ENCODE measurements at regions not wholly inside any gene's neighbourhood (a gene's known extent, or its start where the extent isn't known, plus 50 kb on each side); places are given as distances from the start of the nearest gene placed in this dataset.
"Not testable (repeated sequence)": the region's sequence is repeated elsewhere in the genome, so short reads cannot be mapped to it uniquely, and the experiment has no call there.

- H3K27ac Mint-ChIP-seq; H3K4me1 Mint-ChIP-seq (ENCODE audit: low read depth); DNase-seq; H3K4me3 Mint-ChIP-seq; H3K9me3 Mint-ChIP-seq; H3K27me3 Mint-ChIP-seq; H3K36me3 Mint-ChIP-seq (ENCODE audit: low read depth): not testable (repeated sequence)
Observed at GRCh38 chr4:189619441-189620250, 321.0 kb upstream of the FRG1 start.

- not testable (repeated sequence) for H3K36me3 Mint-ChIP-seq (ENCODE audit: low read depth); H3K4me3 Mint-ChIP-seq; H3K27ac Mint-ChIP-seq; DNase-seq; H3K27me3 Mint-ChIP-seq; H3K4me1 Mint-ChIP-seq (ENCODE audit: low read depth); H3K9me3 Mint-ChIP-seq
Observed at GRCh38 chr4:189622574-189622973, 318.1 kb upstream of the FRG1 start.

- DNase-seq; H3K27ac Mint-ChIP-seq; H3K36me3 Mint-ChIP-seq (ENCODE audit: low read depth); H3K27me3 Mint-ChIP-seq; H3K9me3 Mint-ChIP-seq; H3K4me3 Mint-ChIP-seq; H3K4me1 Mint-ChIP-seq (ENCODE audit: low read depth): not testable (repeated sequence)
Observed at GRCh38 chr4:189627041-189627440, 313.6 kb upstream of the FRG1 start.

GRCh38 chr4:189629733-189630132 lies 310.9 kb upstream of the FRG1 start:
- H3K27ac Mint-ChIP-seq; H3K27me3 Mint-ChIP-seq; DNase-seq; H3K4me3 Mint-ChIP-seq; H3K9me3 Mint-ChIP-seq; H3K4me1 Mint-ChIP-seq (ENCODE audit: low read depth); H3K36me3 Mint-ChIP-seq (ENCODE audit: low read depth): not testable (repeated sequence)

GRCh38 chr4:189630913-189631567 lies 309.6 kb upstream of the FRG1 start:
- not testable (repeated sequence) for H3K9me3 Mint-ChIP-seq; H3K4me3 Mint-ChIP-seq; H3K4me1 Mint-ChIP-seq (ENCODE audit: low read depth); DNase-seq; H3K27me3 Mint-ChIP-seq; H3K36me3 Mint-ChIP-seq (ENCODE audit: low read depth)
- H3K27ac Mint-ChIP-seq = peak overlapping the region; percentile 29

GRCh38 chr4:189631568-189631916 lies 309.1 kb upstream of the FRG1 start:
- H3K36me3 Mint-ChIP-seq (ENCODE audit: low read depth); H3K4me3 Mint-ChIP-seq; H3K27me3 Mint-ChIP-seq; H3K9me3 Mint-ChIP-seq; DNase-seq; H3K4me1 Mint-ChIP-seq (ENCODE audit: low read depth): not testable (repeated sequence)
- H3K27ac Mint-ChIP-seq = peak overlapping the region; percentile 33

GRCh38 chr4:189650436-189650835 lies 290.2 kb upstream of the FRG1 start:
- not testable (repeated sequence) for H3K4me1 Mint-ChIP-seq (ENCODE audit: low read depth); DNase-seq

GRCh38 chr4:189653130-189653653 lies 287.5 kb upstream of the FRG1 start:
- not testable (repeated sequence) for H3K27ac Mint-ChIP-seq; H3K4me3 Mint-ChIP-seq; DNase-seq; H3K4me1 Mint-ChIP-seq (ENCODE audit: low read depth); H3K9me3 Mint-ChIP-seq; H3K36me3 Mint-ChIP-seq (ENCODE audit: low read depth); H3K27me3 Mint-ChIP-seq

More at GRCh38 chr4:189650436-189650835, 290.2 kb upstream of the FRG1 start:
- not testable (repeated sequence) for H3K4me3 Mint-ChIP-seq; H3K27me3 Mint-ChIP-seq; H3K36me3 Mint-ChIP-seq (ENCODE audit: low read depth); H3K9me3 Mint-ChIP-seq; H3K27ac Mint-ChIP-seq

- DNase-seq; H3K4me1 Mint-ChIP-seq (ENCODE audit: low read depth); H3K27me3 Mint-ChIP-seq; H3K4me3 Mint-ChIP-seq; H3K9me3 Mint-ChIP-seq; H3K27ac Mint-ChIP-seq; H3K36me3 Mint-ChIP-seq (ENCODE audit: low read depth): not testable (repeated sequence)
Observed at GRCh38 chr4:189653983-189654382, 286.7 kb upstream of the FRG1 start.

GRCh38 chr4:189654396-189654795 lies 286.3 kb upstream of the FRG1 start:
- H3K27ac Mint-ChIP-seq; H3K36me3 Mint-ChIP-seq (ENCODE audit: low read depth); H3K4me3 Mint-ChIP-seq; H3K27me3 Mint-ChIP-seq; H3K4me1 Mint-ChIP-seq (ENCODE audit: low read depth); DNase-seq; H3K9me3 Mint-ChIP-seq: not testable (repeated sequence)

GRCh38 chr4:189655817-189656216 lies 284.9 kb upstream of the FRG1 start:
- H3K9me3 Mint-ChIP-seq; H3K27ac Mint-ChIP-seq; H3K4me3 Mint-ChIP-seq; DNase-seq; H3K4me1 Mint-ChIP-seq (ENCODE audit: low read depth); H3K36me3 Mint-ChIP-seq (ENCODE audit: low read depth); H3K27me3 Mint-ChIP-seq: not testable (repeated sequence)

GRCh38 chr4:189656641-189657040 lies 284.0 kb upstream of the FRG1 start:
- Mint-ChIP-seq H3K9me3 (peaks cover 5% of the 10 kb centered on the region), H3K4me1 (ENCODE audit: low read depth) (no peaks in the 10 kb centered on the region), H3K4me3 (no peak overlapping the region), H3K27ac (no peak overlapping the region), H3K36me3 (ENCODE audit: low read depth) (no peaks in the 10 kb centered on the region), H3K27me3 (no peaks in the 10 kb centered on the region)
- no peak for DNase-seq

GRCh38 chr4:189658259-189658658 lies 282.4 kb upstream of the FRG1 start:
- not testable (repeated sequence) for H3K4me3 Mint-ChIP-seq; H3K9me3 Mint-ChIP-seq; DNase-seq; H3K4me1 Mint-ChIP-seq (ENCODE audit: low read depth); H3K27me3 Mint-ChIP-seq; H3K36me3 Mint-ChIP-seq (ENCODE audit: low read depth); H3K27ac Mint-ChIP-seq

- H3K36me3 Mint-ChIP-seq (ENCODE audit: low read depth); H3K4me3 Mint-ChIP-seq; DNase-seq; H3K27me3 Mint-ChIP-seq; H3K27ac Mint-ChIP-seq; H3K9me3 Mint-ChIP-seq; H3K4me1 Mint-ChIP-seq (ENCODE audit: low read depth): not testable (repeated sequence)
Observed at GRCh38 chr4:189658831-189659230, 281.8 kb upstream of the FRG1 start.

GRCh38 chr4:189659287-189659686 lies 281.4 kb upstream of the FRG1 start:
- no peak for DNase-seq
- Mint-ChIP-seq H3K9me3 (peaks cover 5% of the 10 kb centered on the region), H3K4me1 (ENCODE audit: low read depth) (no peaks in the 10 kb centered on the region), H3K36me3 (ENCODE audit: low read depth) (no peaks in the 10 kb centered on the region), H3K27ac (no peak overlapping the region), H3K4me3 (no peak overlapping the region), H3K27me3 (no peaks in the 10 kb centered on the region)

Data from activated T-cell treated with anti-CD3 and anti-CD28 coated beads, Interleukin-2, amount 50 U/mL, for 24 hours (primary cell).